ENCODE measurements at regions not wholly inside any gene's neighbourhood (a gene's known extent, or its start where the extent isn't known, plus 50 kb on each side); places are given as distances from the start of the nearest gene placed in this dataset.

- H3K9ac ChIP-seq (ENCODE audit: low read length): no peak overlapping the region
- ATAC-seq (ENCODE audit: low read depth) (no peak), DNase-seq (no peak)
- no peaks in the 10 kb centered on the region for H4K20me1 ChIP-seq (ENCODE audit: control insufficient read depth, insufficient read depth, low read length, poor library complexity, severe bottlenecking)
- POLR2A ChIA-PET: no interaction called here
- TF ChIP-seq, protein P1, sequence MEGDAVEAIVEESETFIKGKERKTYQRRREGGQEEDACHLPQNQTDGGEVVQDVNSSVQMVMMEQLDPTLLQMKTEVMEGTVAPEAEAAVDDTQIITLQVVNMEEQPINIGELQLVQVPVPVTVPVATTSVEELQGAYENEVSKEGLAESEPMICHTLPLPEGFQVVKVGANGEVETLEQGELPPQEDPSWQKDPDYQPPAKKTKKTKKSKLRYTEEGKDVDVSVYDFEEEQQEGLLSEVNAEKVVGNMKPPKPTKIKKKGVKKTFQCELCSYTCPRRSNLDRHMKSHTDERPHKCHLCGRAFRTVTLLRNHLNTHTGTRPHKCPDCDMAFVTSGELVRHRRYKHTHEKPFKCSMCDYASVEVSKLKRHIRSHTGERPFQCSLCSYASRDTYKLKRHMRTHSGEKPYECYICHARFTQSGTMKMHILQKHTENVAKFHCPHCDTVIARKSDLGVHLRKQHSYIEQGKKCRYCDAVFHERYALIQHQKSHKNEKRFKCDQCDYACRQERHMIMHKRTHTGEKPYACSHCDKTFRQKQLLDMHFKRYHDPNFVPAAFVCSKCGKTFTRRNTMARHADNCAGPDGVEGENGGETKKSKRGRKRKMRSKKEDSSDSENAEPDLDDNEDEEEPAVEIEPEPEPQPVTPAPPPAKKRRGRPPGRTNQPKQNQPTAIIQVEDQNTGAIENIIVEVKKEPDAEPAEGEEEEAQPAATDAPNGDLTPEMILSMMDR (IDR thresholded peaks at IDR 0.05): no peak
- no peak for TF ChIP-seq EZH2 (IDR thresholded peaks at IDR 0.05; ENCODE audit: borderline replicate concordance, insufficient read depth, low read depth, low read length, poor library complexity, severe bottlenecking)
- no peak overlapping the region for H2AFZ ChIP-seq (ENCODE audit: insufficient read depth, low read depth, low read length, poor library complexity, severe bottlenecking)
- Mint-ChIP-seq H3K4me1 (peaks cover 8% of the 10 kb centered on the region), H3K9me3 (ENCODE audit: insufficient read depth) (peaks cover 4% of the 10 kb centered on the region), H3K27me3 (peaks cover 8% of the 10 kb centered on the region), H3K4me3 (no peak overlapping the region), H3K27ac (no peak overlapping the region)
- CTCF ChIA-PET: no interaction called here
- no peak overlapping the region for H3K27ac ChIP-seq (ENCODE audit: low read length in 2 of 2)
- no peak overlapping the region for H3K4me3 ChIP-seq (ENCODE audit: control extremely low read depth in 1 of 5, extremely low read depth in 1 of 5, insufficient read depth in 1 of 5, low read depth in 2 of 5, low read length in 4 of 5)
- no peaks in the 10 kb centered on the region for H3K79me2 ChIP-seq (ENCODE audit: control insufficient read depth, insufficient read depth, low read length)
- no peaks in the 10 kb centered on the region for H3K36me3 ChIP-seq (replicated peaks in 1 of 2; ENCODE audit: control extremely low read depth in 1 of 2, control insufficient read depth in 1 of 2, extremely low read depth in 1 of 2, insufficient read depth in 2 of 2, low read length in 1 of 2)
- peaks cover 0 to 5% of the 10 kb centered on the region in 2 donors for H3K4me1 ChIP-seq (ENCODE audit: control insufficient read depth in 2 of 2, insufficient read depth in 2 of 2, low read length in 2 of 2)
- intact Hi-C loops (cut with micrococcal nuclease): no loop called here
- WGBS (ENCODE audit: insufficient coverage): 100% methylated on average over 2 of the region's 3 CpGs
- no peak overlapping the region for H3K4me2 ChIP-seq (replicated peaks; ENCODE audit: low read depth, low read length, poor library complexity, severe bottlenecking)
- no peaks in the 10 kb centered on the region for H3K27me3 ChIP-seq (replicated peaks in 1 of 4; ENCODE audit: control extremely low read depth in 1 of 4, control insufficient read depth in 3 of 4, insufficient read depth in 4 of 4, low read length in 3 of 4)
- peaks cover 0 to 37% (median 3%) of the 10 kb centered on the region in 3 donors for H3K9me3 ChIP-seq (ENCODE audit: control extremely low read depth in 1 of 3, control insufficient read depth in 2 of 3, insufficient read depth in 1 of 3, low read length in 2 of 3)
Measured at GRCh38 chr22:47933891-47934290, 1171.4 kb downstream of the TBC1D22A start.

GRCh38 chr22:47933226-47933625, 1170.8 kb downstream of the TBC1D22A start:
- Mint-ChIP-seq H3K4me3 (no peak overlapping the region), H3K27me3 (peaks cover 8% of the 10 kb centered on the region), H3K27ac (no peak overlapping the region), H3K9me3 (ENCODE audit: insufficient read depth) (peaks cover 4% of the 10 kb centered on the region), H3K4me1 (peaks cover 13% of the 10 kb centered on the region)
- Histone ChIP-seq H3K9ac (ENCODE audit: low read length) (no peak overlapping the region), H3K27ac (ENCODE audit: low read length in 2 of 2) (no peak overlapping the region), H3K27me3 (replicated peaks in 1 of 4; ENCODE audit: control extremely low read depth in 1 of 4, control insufficient read depth in 3 of 4, insufficient read depth in 4 of 4, low read length in 3 of 4) (no peaks in the 10 kb centered on the region), H2AFZ (ENCODE audit: insufficient read depth, low read depth, low read length, poor library complexity, severe bottlenecking) (no peak overlapping the region), H3K4me1 (ENCODE audit: control insufficient read depth in 2 of 2, insufficient read depth in 2 of 2, low read length in 2 of 2) (peaks cover 0 to 12% of the 10 kb centered on the region in 2 donors), H3K9me3 (ENCODE audit: control extremely low read depth in 1 of 3, control insufficient read depth in 2 of 3, insufficient read depth in 1 of 3, low read length in 2 of 3) (peaks cover 0 to 37% (median 3%) of the 10 kb centered on the region in 3 donors), H3K79me2 (ENCODE audit: control insufficient read depth, insufficient read depth, low read length) (no peaks in the 10 kb centered on the region), H3K4me3 (ENCODE audit: control extremely low read depth in 1 of 5, extremely low read depth in 1 of 5, insufficient read depth in 1 of 5, low read depth in 2 of 5, low read length in 4 of 5) (no peak overlapping the region), H3K36me3 (replicated peaks in 1 of 2; ENCODE audit: control extremely low read depth in 1 of 2, control insufficient read depth in 1 of 2, extremely low read depth in 1 of 2, insufficient read depth in 2 of 2, low read length in 1 of 2) (no peaks in the 10 kb centered on the region), H4K20me1 (ENCODE audit: control insufficient read depth, insufficient read depth, low read length, poor library complexity, severe bottlenecking) (no peaks in the 10 kb centered on the region), H3K4me2 (replicated peaks; ENCODE audit: low read depth, low read length, poor library complexity, severe bottlenecking) (no peak overlapping the region)
- intact Hi-C loops (cut with micrococcal nuclease): no loop called here
- CTCF ChIA-PET: no interaction called here
- no peak for ATAC-seq (ENCODE audit: low read depth)
- TF ChIP-seq EZH2 (IDR thresholded peaks at IDR 0.05; ENCODE audit: borderline replicate concordance, insufficient read depth, low read depth, low read length, poor library complexity, severe bottlenecking): no peak
- TF ChIP-seq, protein P1 (IDR thresholded peaks at IDR 0.05): no peak
- 90% methylated on average over 4 of the region's 4 CpGs for WGBS (ENCODE audit: insufficient coverage)
- POLR2A ChIA-PET: no interaction called here
- no peak for DNase-seq
